Cardiac muscle cell (in vitro differentiated cells and primary cell): ENCODE measurements at regions not wholly inside any gene's neighbourhood (a gene's known extent, or its start where the extent isn't known, plus 50 kb on each side); places are given as distances from the start of the nearest gene placed in this dataset.

ENCODE experiments used
- DNase-seq, 2 donors: peaks; one replicate each; pipeline versions ENCODE4 v3.0.0 to v3.0.0-alpha.2; 2010 to 2017; ENCODE audit warnings: low read depth in 1 of 2, low spot score in 1 of 2
- H3K27ac ChIP-seq: fragments of 200-600 bp; sonication (generic); 2 replicates; pipeline ENCODE4 v1.5.1; 2016
- H3K27me3 ChIP-seq: fragments of 200-600 bp; sonication (generic); 2 replicates; pipeline ENCODE4 v1.6.0; 2016; ENCODE audit warnings: control low read depth
- H3K36me3 ChIP-seq: fragments of 200-600 bp; sonication (generic); 2 replicates; pipeline ENCODE4 v1.5.1; 2016; ENCODE audit warnings: control low read depth
- H3K4me1 ChIP-seq: fragments of 200-600 bp; sonication (generic); 2 replicates; pipeline ENCODE4 v1.8.1; 2017; ENCODE audit warnings: low read depth, mild to moderate bottlenecking, mixed run types
- H3K4me3 ChIP-seq: fragments of 200-600 bp; sonication (generic); 2 replicates; pipeline ENCODE4 v1.5.1; 2016; ENCODE audit warnings: mild to moderate bottlenecking
- H3K9me3 ChIP-seq: fragments of 200-600 bp; sonication (generic); 2 replicates; pipeline ENCODE4 v1.5.1; 2017; ENCODE audit warnings: low read depth, mild to moderate bottlenecking, control low read depth
- TF ChIP-seq, protein P1 (sequence below): IDR thresholded peaks from 2 replicates; pipeline ENCODE4 v1.5.1; 2012; ENCODE audit warnings: low read depth, mild to moderate bottlenecking, low read length

DNA sequence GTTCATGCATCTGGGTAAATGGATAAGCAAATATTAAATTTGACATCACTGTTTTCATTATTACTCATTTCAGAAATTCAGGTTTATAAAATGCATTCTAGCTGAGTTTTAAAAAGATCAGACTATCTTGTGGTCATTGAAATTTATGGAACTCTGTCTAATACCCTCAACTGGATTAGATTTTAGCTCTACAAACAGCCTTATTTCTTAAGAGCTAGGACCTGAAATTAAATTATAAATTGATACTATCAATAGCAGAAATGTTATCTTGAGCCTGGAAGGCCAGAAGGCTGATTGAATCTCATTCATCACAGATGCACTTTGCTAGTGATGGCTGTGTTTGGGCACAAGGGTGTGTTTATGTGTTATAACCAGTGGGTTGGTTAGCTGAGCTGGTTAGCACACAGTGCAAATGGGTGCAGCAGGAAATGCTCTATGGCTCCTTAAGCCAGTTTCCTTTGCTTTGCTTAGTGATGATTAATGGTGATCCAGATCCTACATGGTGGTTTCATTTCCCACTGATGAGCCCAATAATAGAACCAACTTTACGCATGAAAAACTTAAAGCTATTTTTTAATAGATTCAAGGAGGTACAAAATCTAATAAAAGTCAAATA lies 310.8 kb upstream of the KLF12 start:
- no peak overlapping the region for H3K27ac ChIP-seq
- H3K9me3 ChIP-seq: no peaks in the 10 kb centered on the region
- TF ChIP-seq, protein P1, sequence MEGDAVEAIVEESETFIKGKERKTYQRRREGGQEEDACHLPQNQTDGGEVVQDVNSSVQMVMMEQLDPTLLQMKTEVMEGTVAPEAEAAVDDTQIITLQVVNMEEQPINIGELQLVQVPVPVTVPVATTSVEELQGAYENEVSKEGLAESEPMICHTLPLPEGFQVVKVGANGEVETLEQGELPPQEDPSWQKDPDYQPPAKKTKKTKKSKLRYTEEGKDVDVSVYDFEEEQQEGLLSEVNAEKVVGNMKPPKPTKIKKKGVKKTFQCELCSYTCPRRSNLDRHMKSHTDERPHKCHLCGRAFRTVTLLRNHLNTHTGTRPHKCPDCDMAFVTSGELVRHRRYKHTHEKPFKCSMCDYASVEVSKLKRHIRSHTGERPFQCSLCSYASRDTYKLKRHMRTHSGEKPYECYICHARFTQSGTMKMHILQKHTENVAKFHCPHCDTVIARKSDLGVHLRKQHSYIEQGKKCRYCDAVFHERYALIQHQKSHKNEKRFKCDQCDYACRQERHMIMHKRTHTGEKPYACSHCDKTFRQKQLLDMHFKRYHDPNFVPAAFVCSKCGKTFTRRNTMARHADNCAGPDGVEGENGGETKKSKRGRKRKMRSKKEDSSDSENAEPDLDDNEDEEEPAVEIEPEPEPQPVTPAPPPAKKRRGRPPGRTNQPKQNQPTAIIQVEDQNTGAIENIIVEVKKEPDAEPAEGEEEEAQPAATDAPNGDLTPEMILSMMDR: no peak
- H3K4me3 ChIP-seq: no peak overlapping the region
- H3K27me3 ChIP-seq: no peaks in the 10 kb centered on the region
- no peaks in the 10 kb centered on the region for H3K4me1 ChIP-seq
- DNase-seq: no peak
- H3K36me3 ChIP-seq: no peaks in the 10 kb centered on the region

DNA sequence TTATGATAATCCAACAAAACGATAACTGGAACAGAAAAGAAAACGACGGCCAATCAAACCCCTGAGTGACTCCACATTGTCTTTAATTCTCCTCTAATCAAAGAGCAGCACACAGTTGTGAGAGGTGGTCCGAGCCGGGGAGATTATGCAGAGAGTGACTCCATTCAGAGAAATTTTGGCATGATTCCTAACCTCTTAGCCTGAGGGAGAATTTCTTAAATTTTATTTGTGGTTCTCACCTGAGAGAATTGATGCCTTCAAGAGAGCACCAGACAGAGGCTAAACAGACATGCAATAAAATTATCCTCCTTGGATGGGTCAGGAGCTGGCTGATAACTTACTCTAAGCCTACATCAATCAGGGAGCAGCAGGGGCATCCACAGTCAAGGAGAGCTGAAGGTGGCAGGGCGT lies 310.0 kb upstream of the KLF12 start:
- H3K27ac ChIP-seq: no peak overlapping the region
- no peaks in the 10 kb centered on the region for H3K27me3 ChIP-seq
- no peaks in the 10 kb centered on the region for H3K4me1 ChIP-seq
- H3K4me3 ChIP-seq: no peak overlapping the region
- no peak for DNase-seq
- no peaks in the 10 kb centered on the region for H3K9me3 ChIP-seq
- TF ChIP-seq, protein P1: no peak
- H3K36me3 ChIP-seq: no peaks in the 10 kb centered on the region

DNA sequence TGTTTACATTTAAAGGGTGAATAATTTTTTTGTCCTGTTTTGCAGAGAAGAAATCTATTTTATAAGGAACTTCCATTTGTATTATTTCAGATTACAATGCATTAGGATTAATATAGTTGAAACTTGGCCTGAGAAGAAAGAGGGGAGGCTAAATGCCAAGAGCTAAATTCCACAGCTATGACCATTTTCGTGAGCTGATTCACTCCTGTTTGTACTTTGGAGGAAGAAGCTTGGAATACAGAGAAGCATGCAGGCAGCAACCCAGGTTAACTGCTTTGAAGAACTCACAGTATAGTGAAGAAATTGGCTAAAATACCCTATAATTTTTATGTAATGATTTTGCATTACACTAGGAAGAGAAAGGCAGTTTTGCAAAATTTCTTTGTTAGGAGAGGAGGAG lies 309.4 kb upstream of the KLF12 start:
- TF ChIP-seq, protein P1: no peak
- Histone ChIP-seq H3K27ac (no peak overlapping the region), H3K4me3 (no peak overlapping the region), H3K4me1 (peaks cover 4% of the 10 kb centered on the region), H3K9me3 (no peaks in the 10 kb centered on the region), H3K36me3 (no peaks in the 10 kb centered on the region), H3K27me3 (no peaks in the 10 kb centered on the region)
- peak in 1 of 2 donors; percentile 85 for DNase-seq

DNA sequence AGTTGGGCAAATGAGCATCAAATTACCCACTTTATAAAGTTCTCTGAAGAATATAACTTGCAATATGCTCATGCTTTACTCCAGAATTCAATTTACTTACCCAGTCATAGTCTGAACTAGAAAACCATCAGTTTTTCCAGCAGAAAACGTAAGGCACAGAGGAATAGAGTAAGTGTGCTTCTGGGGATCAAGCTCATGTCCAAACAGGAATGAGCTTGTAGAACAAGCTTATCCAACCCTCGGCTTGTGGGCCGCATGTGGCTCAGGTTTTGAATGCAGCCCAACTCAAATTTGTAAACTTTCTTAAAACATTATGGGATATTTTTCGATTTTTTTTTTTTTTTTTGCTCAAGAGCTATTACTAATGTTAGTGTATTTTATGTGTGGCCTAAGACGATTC lies 308.5 kb upstream of the KLF12 start:
- H3K4me1 ChIP-seq: peaks cover 4% of the 10 kb centered on the region
- H3K27ac ChIP-seq: no peak overlapping the region
- no peaks in the 10 kb centered on the region for H3K36me3 ChIP-seq
- H3K4me3 ChIP-seq: no peak overlapping the region
- H3K9me3 ChIP-seq: no peaks in the 10 kb centered on the region
- TF ChIP-seq, protein P1: no peak
- no peaks in the 10 kb centered on the region for H3K27me3 ChIP-seq
- no peak for DNase-seq

DNA sequence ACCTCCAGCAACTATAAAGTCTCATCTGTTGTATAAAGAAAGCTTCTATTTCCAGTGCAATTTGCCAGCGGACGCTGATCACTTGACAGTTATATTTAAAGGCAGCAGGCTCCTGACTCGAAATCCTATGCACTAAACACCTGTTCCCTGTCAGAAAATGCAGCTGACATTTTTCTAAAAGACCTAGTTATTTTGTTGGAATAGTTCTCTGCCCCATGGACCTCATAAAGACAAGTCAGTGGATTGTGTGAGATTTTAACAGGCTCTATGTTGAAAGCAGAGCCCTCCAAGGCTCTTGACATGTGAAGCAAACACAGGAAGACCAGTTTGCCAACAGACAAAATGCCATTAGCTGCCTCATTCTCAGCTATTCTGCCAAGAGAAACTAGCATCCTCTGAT lies 304.7 kb upstream of the KLF12 start:
- Histone ChIP-seq H3K4me3 (no peak overlapping the region), H3K36me3 (no peaks in the 10 kb centered on the region), H3K9me3 (no peaks in the 10 kb centered on the region), H3K27ac (no peak overlapping the region), H3K4me1 (peaks cover 4% of the 10 kb centered on the region), H3K27me3 (no peaks in the 10 kb centered on the region)
- TF ChIP-seq, protein P1: no peak
- DNase-seq: no peak
